MCF 10A (cell line): ENCODE measurements at regions not wholly inside any gene's neighbourhood (a gene's known extent, or its start where the extent isn't known, plus 50 kb on each side); places are given as distances from the start of the nearest gene placed in this dataset.

ENCODE experiments used
- BruUV-seq: library from RNA; stranded (reverse); fragments of 400-500 nt; replicated peaks from 2 replicates; lab custom pipeline; 2021; lab: Mats Ljungman, UMichigan
- CTCF ChIA-PET: fragments of 300-600 bp; sonication (Branson Sonifier 250); formaldehyde crosslinking; extraction: SDS; loops from one replicate; lab custom pipeline; 2021; ENCODE audit warnings: antibody characterized with exemption, inconsistent platforms; lab: Yijun Ruan, JAX
- POLR2A ChIA-PET: fragments of 300-600, 350-650 bp; sonication (Branson Sonifier 250); formaldehyde crosslinking; extraction: SDS; loops from one replicate; lab custom pipeline; 2020; ENCODE audit warnings: antibody characterized with exemption, inconsistent platforms; lab: Yijun Ruan, JAX
- DNase-seq: peaks from one replicate; pipeline ENCODE4 v3.0.0-alpha.2; 2018; ENCODE audit not compliant: unreplicated experiment
- H3K27ac Mint-ChIP-seq: one replicate; pipeline ENCODE4 v1.8.0; 2022; ENCODE audit warnings: mild to moderate bottlenecking, low read depth, mixed read lengths; ENCODE audit not compliant: unreplicated experiment
- H3K27me3 Mint-ChIP-seq: one replicate; pipeline ENCODE4 v1.8.0; 2022; ENCODE audit warnings: mixed read lengths; ENCODE audit not compliant: insufficient read depth, unreplicated experiment
- H3K36me3 Mint-ChIP-seq: one replicate; pipeline ENCODE4 v1.8.0; 2022; ENCODE audit warnings: mild to moderate bottlenecking, moderate library complexity, mixed read lengths; ENCODE audit not compliant: insufficient read depth, unreplicated experiment
- H3K4me1 Mint-ChIP-seq: one replicate; pipeline ENCODE4 v1.8.0; 2022; ENCODE audit warnings: mixed read lengths; ENCODE audit not compliant: insufficient read depth, unreplicated experiment
- H3K4me3 Mint-ChIP-seq: one replicate; pipeline ENCODE4 v1.8.0; 2022; ENCODE audit warnings: mild to moderate bottlenecking, moderate library complexity, mixed read lengths; ENCODE audit not compliant: unreplicated experiment
- H3K9me3 Mint-ChIP-seq: one replicate; pipeline ENCODE4 v1.8.0; 2022; ENCODE audit warnings: mixed read lengths; ENCODE audit not compliant: unreplicated experiment
- CTCF ChIP-seq: fragments of 200-600 bp; IDR thresholded peaks from one replicate; pipeline ENCODE4 v1.8.0; 2022; ENCODE audit warnings: antibody characterized with exemption, mild to moderate bottlenecking; ENCODE audit not compliant: unreplicated experiment
- intact Hi-C: fragments of 100-400 bp; cut with micrococcal nuclease; formaldehyde crosslinking; loops from 2 replicates; pipeline ENCODE4 v1.14.1; 2022

DNA sequence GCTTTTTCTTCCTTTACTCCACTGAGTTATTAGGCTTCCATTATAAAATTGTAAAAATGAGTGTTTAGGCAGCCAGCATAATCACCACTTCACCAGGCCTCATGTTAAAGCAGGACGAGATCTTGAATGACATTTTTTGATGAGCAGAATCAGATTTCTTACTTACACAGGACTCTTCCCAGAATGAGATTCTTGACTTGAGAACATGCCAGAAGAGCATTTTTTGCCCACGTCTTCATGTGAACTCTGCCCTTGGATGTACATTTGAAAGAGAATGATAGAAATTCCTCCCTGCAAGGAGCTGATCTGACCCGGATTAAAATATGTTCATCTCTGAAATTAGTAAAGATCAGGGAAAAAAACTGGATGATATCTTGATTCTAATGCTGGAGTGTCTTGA lies 212.1 kb upstream of the ADRA1B start:
- Mint-ChIP-seq H3K27ac (no peak overlapping the region), H3K27me3 (peaks cover 10% of the 10 kb centered on the region), H3K36me3 (no peaks in the 10 kb centered on the region), H3K4me1 (no peaks in the 10 kb centered on the region), H3K4me3 (no peak overlapping the region), H3K9me3 (peaks cover 13% of the 10 kb centered on the region)
- BruUV-seq = no TSS peak
- DNase-seq = no peak
- TF ChIP-seq CTCF = no peak
- ChIA-PET POLR2A (interaction anchor here (0.5 to 0.7 kb wide), 2 partner anchors 36 to 59 kb away, joined by 3 to 5 read pairs; no protein-coding TSS in a partner anchor), CTCF (interaction anchor here (1.0 kb wide), 3 partner anchors 8 to 641 kb away, joined by 3 read pairs; no protein-coding TSS in a partner anchor)
- intact Hi-C loops = no loop called here

- no peaks in the 10 kb centered on the region for H3K4me1 Mint-ChIP-seq
- intact Hi-C loops = no loop called here
- POLR2A ChIA-PET = interaction anchor here (0.6 to 1.3 kb wide), 2 partner anchors 8 to 737 kb away, joined by 3 read pairs; no protein-coding TSS in a partner anchor
- H3K9me3 Mint-ChIP-seq = peaks cover 15% of the 10 kb centered on the region
- no TSS peak for BruUV-seq
- no peaks in the 10 kb centered on the region for H3K36me3 Mint-ChIP-seq
- H3K27ac Mint-ChIP-seq = no peak overlapping the region
- H3K4me3 Mint-ChIP-seq = no peak overlapping the region
- no peak for TF ChIP-seq CTCF
- CTCF ChIA-PET = interaction anchor here (0.5 to 1.9 kb wide), 7 partner anchors 13 to 733 kb away, joined by 3 to 7 read pairs (median 3); no protein-coding TSS in a partner anchor
- DNase-seq = no peak
- peaks cover 10% of the 10 kb centered on the region for H3K27me3 Mint-ChIP-seq
These were observed 210.3 kb upstream of the ADRA1B start for GRCh38 chr5:159705948-159706347.

GRCh38 chr5:159708090-159708489 lies 208.2 kb upstream of the ADRA1B start:
- no TSS peak for BruUV-seq
- intact Hi-C loops = no loop called here
- peaks cover 15% of the 10 kb centered on the region for H3K9me3 Mint-ChIP-seq
- POLR2A ChIA-PET = interaction anchor here (0.6 kb wide), 1 partner anchor 8 kb away, joined by 3 read pairs; no protein-coding TSS in a partner anchor
- TF ChIP-seq CTCF = no peak
- no peaks in the 10 kb centered on the region for H3K4me1 Mint-ChIP-seq
- no peaks in the 10 kb centered on the region for H3K36me3 Mint-ChIP-seq
- DNase-seq = no peak
- peaks cover 9% of the 10 kb centered on the region for H3K27me3 Mint-ChIP-seq
- CTCF ChIA-PET = no interaction called here
- no peak overlapping the region for H3K4me3 Mint-ChIP-seq
- no peak overlapping the region for H3K27ac Mint-ChIP-seq

DNA sequence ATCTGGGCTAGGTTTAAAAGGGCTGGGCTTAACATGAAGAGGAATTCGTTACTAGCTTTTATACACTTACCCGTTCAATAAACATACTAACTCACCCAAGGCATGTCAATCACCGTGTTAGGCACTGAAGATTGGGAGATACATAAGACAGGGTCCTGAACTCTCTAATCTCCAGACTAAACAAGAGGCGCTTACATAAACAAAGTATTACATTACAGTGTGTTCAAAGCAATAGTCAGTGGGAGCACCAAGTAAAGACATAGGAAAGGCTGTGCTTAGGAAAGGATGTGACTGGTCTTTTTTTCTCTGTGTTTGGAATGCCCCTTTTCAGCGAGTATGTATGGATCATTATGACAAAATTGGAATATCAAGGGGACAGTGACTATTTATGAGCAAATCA lies 203.6 kb upstream of the ADRA1B start:
- H3K4me1 Mint-ChIP-seq = no peaks in the 10 kb centered on the region
- H3K9me3 Mint-ChIP-seq = peaks cover 15% of the 10 kb centered on the region
- no peak for TF ChIP-seq CTCF
- peaks cover 4% of the 10 kb centered on the region for H3K36me3 Mint-ChIP-seq
- BruUV-seq = no TSS peak
- POLR2A ChIA-PET = interaction anchor here (1.2 kb wide), 1 partner anchor 20 kb away, joined by 8 read pairs; no protein-coding TSS in a partner anchor
- H3K27ac Mint-ChIP-seq = no peak overlapping the region
- CTCF ChIA-PET = no interaction called here
- intact Hi-C loops = no loop called here
- no peaks in the 10 kb centered on the region for H3K27me3 Mint-ChIP-seq
- no peak overlapping the region for H3K4me3 Mint-ChIP-seq
- no peak for DNase-seq
